GM13976 (cell line): ENCODE measurements at regions not wholly inside any gene's neighbourhood (a gene's known extent, or its start where the extent isn't known, plus 50 kb on each side); places are given as distances from the start of the nearest gene placed in this dataset.
A peak's percentile ranks its signal among the peaks of the same experiment; 100 is the strongest.
"Not testable (repeated sequence)": the region's sequence is repeated elsewhere in the genome, so short reads cannot be mapped to it uniquely, and the experiment has no call there.

Experiments used
- DNase-seq: peaks from one replicate; pipeline ENCODE4 v3.0.0; 2012; ENCODE audit warnings: low spot score
- CTCF ChIP-seq: IDR thresholded peaks from 2 replicates; pipeline ENCODE4 v1.5.1; 2012; ENCODE audit warnings: borderline replicate concordance, mild to moderate bottlenecking; ENCODE audit not compliant: insufficient read depth; ENCODE audit errors: extremely low read depth, missing control alignments, control extremely low read depth
- in situ Hi-C: fragments of 300-500 bp; cut with MboI; formaldehyde crosslinking; loops from one replicate; pipeline ENCODE4 v1.12.0; 2022; ENCODE audit warnings: low sequenced_read_pairs, mixed read lengths, inconsistent platforms; ENCODE audit not compliant: unreplicated experiment

- no peak for DNase-seq
- no peak for TF ChIP-seq CTCF
- in situ Hi-C loops: no loop called here
Measured at GRCh38 chr3:118641608-118642007, 393.0 kb downstream of the IGSF11 start.

GRCh38 chr3:118671192-118671591 lies 363.5 kb downstream of the IGSF11 start:
- in situ Hi-C loops: no loop called here
- TF ChIP-seq CTCF: no peak
- no peak for DNase-seq

GRCh38 chr3:118675305-118675704 lies 359.3 kb downstream of the IGSF11 start:
- in situ Hi-C loops: no loop called here
- DNase-seq: peak; percentile 16
- TF ChIP-seq CTCF: no peak

- DNase-seq, in situ Hi-C loops: not testable (repeated sequence)
Measured at GRCh38 chr3:118678663-118679062, 356.0 kb downstream of the IGSF11 start.

GRCh38 chr3:118682921-118683320 lies 351.7 kb downstream of the IGSF11 start:
- no peak for TF ChIP-seq CTCF
- in situ Hi-C loops: no loop called here
- no peak for DNase-seq

- in situ Hi-C loops: no loop called here
- no peak for DNase-seq
- TF ChIP-seq CTCF: no peak
Measured at GRCh38 chr3:118683636-118684035, 351.0 kb downstream of the IGSF11 start.

- TF ChIP-seq CTCF: no peak
- in situ Hi-C loops: no loop called here
- DNase-seq: no peak
Measured at GRCh38 chr3:118688396-118688884, 346.2 kb downstream of the IGSF11 start.

- TF ChIP-seq CTCF: no peak
- no peak for DNase-seq
- in situ Hi-C loops: no loop called here
Measured at GRCh38 chr3:118692416-118692815, 342.2 kb downstream of the IGSF11 start.
